ENCODE measurements at regions not wholly inside any gene's neighbourhood (a gene's known extent, or its start where the extent isn't known, plus 50 kb on each side); places are given as distances from the start of the nearest gene placed in this dataset.

- no peak for TF ChIP-seq CTCF (IDR thresholded peaks at IDR 0.05)
- TF ChIP-seq POLR2A (IDR thresholded peaks at IDR 0.05): no peak
These were observed 247.8 kb upstream of the MCTP2 start for GRCh38 chr15:93983526-93983925.
